ENCODE measurements at regions not wholly inside any gene's neighbourhood (a gene's known extent, or its start where the extent isn't known, plus 50 kb on each side); places are given as distances from the start of the nearest gene placed in this dataset.

- Histone ChIP-seq H3K4me3 (ENCODE audit: insufficient read depth, low read length, poor library complexity, severe bottlenecking) (no peak overlapping the region), H3K27ac (ENCODE audit: low read depth, low read length) (no peak overlapping the region), H3K79me2 (ENCODE audit: insufficient read depth, low read length) (no peaks in the 10 kb centered on the region), H3K36me3 (ENCODE audit: low read length) (no peaks in the 10 kb centered on the region), H4K20me1 (ENCODE audit: low read depth, low read length) (no peaks in the 10 kb centered on the region), H3K4me2 (ENCODE audit: low read depth, low read length, poor library complexity, severe bottlenecking) (no peak overlapping the region), H3K9me3 (ENCODE audit: insufficient read depth, low read length) (no peaks in the 10 kb centered on the region), H3K27me3 (ENCODE audit: low read length) (no peaks in the 10 kb centered on the region), H3K9me2 (replicated peaks; ENCODE audit: insufficient read depth, low read length) (no peaks in the 10 kb centered on the region), H3K9ac (ENCODE audit: low read length) (no peak overlapping the region), H2AFZ (ENCODE audit: low read depth, low read length, severe bottlenecking) (no peak overlapping the region), H3F3A (ENCODE audit: insufficient read depth) (no peaks in the 10 kb centered on the region)
- no peak for TF ChIP-seq CTCF (IDR thresholded peaks at IDR 0.05; ENCODE audit: insufficient read depth, low read length, poor library complexity, severe bottlenecking)
- TF ChIP-seq EZH2phosphoT487 (conservative IDR thresholded peaks at IDR 0.05; ENCODE audit: low read length) = no peak
These were observed 346.6 kb upstream of the EEF2KMT start for GRCh38 chr16:5444189-5444588.

- Histone ChIP-seq H3K79me2 (ENCODE audit: insufficient read depth, low read length) (no peaks in the 10 kb centered on the region), H3K9ac (ENCODE audit: low read length) (no peak overlapping the region), H3K4me3 (ENCODE audit: insufficient read depth, low read length, poor library complexity, severe bottlenecking) (no peak overlapping the region), H3K36me3 (ENCODE audit: low read length) (no peaks in the 10 kb centered on the region), H3K27ac (ENCODE audit: low read depth, low read length) (no peak overlapping the region), H3K9me2 (replicated peaks; ENCODE audit: insufficient read depth, low read length) (no peaks in the 10 kb centered on the region), H2AFZ (ENCODE audit: low read depth, low read length, severe bottlenecking) (no peak overlapping the region), H3K4me2 (ENCODE audit: low read depth, low read length, poor library complexity, severe bottlenecking) (no peak overlapping the region), H3K27me3 (ENCODE audit: low read length) (no peaks in the 10 kb centered on the region), H3K9me3 (ENCODE audit: insufficient read depth, low read length) (no peaks in the 10 kb centered on the region), H3F3A (ENCODE audit: insufficient read depth) (no peaks in the 10 kb centered on the region), H4K20me1 (ENCODE audit: low read depth, low read length) (no peaks in the 10 kb centered on the region)
- no peak for TF ChIP-seq EZH2phosphoT487 (conservative IDR thresholded peaks at IDR 0.05; ENCODE audit: low read length)
- TF ChIP-seq CTCF (IDR thresholded peaks at IDR 0.05; ENCODE audit: insufficient read depth, low read length, poor library complexity, severe bottlenecking) = no peak
These were observed 345.4 kb upstream of the EEF2KMT start for GRCh38 chr16:5442986-5443385.

GRCh38 chr16:5442054-5442453 lies 344.5 kb upstream of the EEF2KMT start:
- no peak overlapping the region for H3K4me3 ChIP-seq (ENCODE audit: insufficient read depth, low read length, poor library complexity, severe bottlenecking)
- no peaks in the 10 kb centered on the region for H3K79me2 ChIP-seq (ENCODE audit: insufficient read depth, low read length)
- no peak overlapping the region for H3K9ac ChIP-seq (ENCODE audit: low read length)
- H3K9me2 ChIP-seq (replicated peaks; ENCODE audit: insufficient read depth, low read length) = no peaks in the 10 kb centered on the region
- H3K4me2 ChIP-seq (ENCODE audit: low read depth, low read length, poor library complexity, severe bottlenecking) = no peak overlapping the region
- no peaks in the 10 kb centered on the region for H3F3A ChIP-seq (ENCODE audit: insufficient read depth)
- H2AFZ ChIP-seq (ENCODE audit: low read depth, low read length, severe bottlenecking) = no peak overlapping the region
- H3K9me3 ChIP-seq (ENCODE audit: insufficient read depth, low read length) = no peaks in the 10 kb centered on the region
- H3K27me3 ChIP-seq (ENCODE audit: low read length) = no peaks in the 10 kb centered on the region
- TF ChIP-seq CTCF (IDR thresholded peaks at IDR 0.05; ENCODE audit: insufficient read depth, low read length, poor library complexity, severe bottlenecking) (no peak), EZH2phosphoT487 (conservative IDR thresholded peaks at IDR 0.05; ENCODE audit: low read length) (no peak)
- H4K20me1 ChIP-seq (ENCODE audit: low read depth, low read length) = no peaks in the 10 kb centered on the region
- H3K36me3 ChIP-seq (ENCODE audit: low read length) = no peaks in the 10 kb centered on the region
- H3K27ac ChIP-seq (ENCODE audit: low read depth, low read length) = no peak overlapping the region

- Histone ChIP-seq H3K4me3 (ENCODE audit: insufficient read depth, low read length, poor library complexity, severe bottlenecking) (no peak overlapping the region), H3K4me2 (ENCODE audit: low read depth, low read length, poor library complexity, severe bottlenecking) (no peak overlapping the region), H3F3A (ENCODE audit: insufficient read depth) (no peaks in the 10 kb centered on the region), H2AFZ (ENCODE audit: low read depth, low read length, severe bottlenecking) (no peak overlapping the region), H3K9me3 (ENCODE audit: insufficient read depth, low read length) (no peaks in the 10 kb centered on the region), H3K27ac (ENCODE audit: low read depth, low read length) (no peak overlapping the region), H4K20me1 (ENCODE audit: low read depth, low read length) (no peaks in the 10 kb centered on the region), H3K9ac (ENCODE audit: low read length) (no peak overlapping the region), H3K79me2 (ENCODE audit: insufficient read depth, low read length) (no peaks in the 10 kb centered on the region), H3K36me3 (ENCODE audit: low read length) (no peaks in the 10 kb centered on the region), H3K27me3 (ENCODE audit: low read length) (no peaks in the 10 kb centered on the region), H3K9me2 (replicated peaks; ENCODE audit: insufficient read depth, low read length) (no peaks in the 10 kb centered on the region)
- TF ChIP-seq CTCF (IDR thresholded peaks at IDR 0.05; ENCODE audit: insufficient read depth, low read length, poor library complexity, severe bottlenecking) (no peak), EZH2phosphoT487 (conservative IDR thresholded peaks at IDR 0.05; ENCODE audit: low read length) (no peak)
These were observed 341.0 kb upstream of the EEF2KMT start for GRCh38 chr16:5438591-5438990.

All from SU-DHL-6 (cell line).